WTC11 (cell line): ENCODE measurements at regions not wholly inside any gene's neighbourhood (a gene's known extent, or its start where the extent isn't known, plus 50 kb on each side); places are given as distances from the start of the nearest gene placed in this dataset.

Experiments used
- ATAC-seq: fragments of 200-7000 bp; cut with Tn5 transposase; 2 replicates; pipeline ENCODE4 v1.10.0; 2021; ENCODE audit warnings: mild to moderate bottlenecking, moderate library complexity
- CTCF ChIA-PET: fragments of 300-600 bp; sonication (Branson Sonifier 250); formaldehyde crosslinking; loops from one replicate; lab custom pipeline; 2021; ENCODE audit warnings: antibody characterized with exemption; lab: Charles Lee
- POLR2A ChIA-PET: fragments of 350-600 bp; sonication (Branson Sonifier 250); formaldehyde crosslinking; loops from one replicate; lab custom pipeline; 2021; ENCODE audit warnings: antibody characterized with exemption; lab: Charles Lee
- DNase-seq: peaks from one replicate; pipeline ENCODE4 v3.0.0; 2021; ENCODE audit warnings: low spot score
- H3K27ac Mint-ChIP-seq: 2 replicates; pipeline ENCODE4 v1.8.0; 2021; ENCODE audit warnings: mixed read lengths
- H3K27me3 Mint-ChIP-seq: 2 replicates; pipeline ENCODE4 v1.8.0; 2021; ENCODE audit warnings: low read depth, mild to moderate bottlenecking, moderate library complexity, mixed read lengths
- H3K36me3 Mint-ChIP-seq: 2 replicates; pipeline ENCODE4 v1.8.0; 2021; ENCODE audit warnings: mixed read lengths
- H3K4me1 Mint-ChIP-seq: 2 replicates; pipeline ENCODE4 v1.8.0; 2022; ENCODE audit warnings: mixed read lengths
- H3K4me3 Mint-ChIP-seq: 2 replicates; pipeline ENCODE4 v1.8.0; 2021; ENCODE audit warnings: mild to moderate bottlenecking, moderate library complexity, mixed read lengths
- H3K9me3 Mint-ChIP-seq: 2 replicates; pipeline ENCODE4 v1.8.0; 2021; ENCODE audit warnings: mixed read lengths
- ATF1 ChIP-seq: sonication (generic); formaldehyde crosslinking; IDR thresholded peaks from 2 replicates; pipeline ENCODE4 v1.8.1; 2023; ENCODE audit warnings: mild to moderate bottlenecking, moderate library complexity, missing genetic modification reagents
- ATF2 ChIP-seq: sonication (generic); formaldehyde crosslinking; IDR thresholded peaks from 2 replicates; pipeline ENCODE4 v1.8.1; 2022; ENCODE audit warnings: low read depth, missing genetic modification reagents, borderline replicate concordance
- CBFB ChIP-seq: sonication (generic); formaldehyde crosslinking; IDR thresholded peaks from 2 replicates; pipeline ENCODE4 v1.8.1; 2022; ENCODE audit warnings: mild to moderate bottlenecking, low read depth, missing genetic modification reagents
- CTCF ChIP-seq: fragments of 200-600 bp; IDR thresholded peaks from 2 replicates; pipeline ENCODE4 v1.8.0; 2022; ENCODE audit warnings: antibody characterized with exemption
- ELF4 ChIP-seq: sonication (generic); formaldehyde crosslinking; IDR thresholded peaks from 2 replicates; pipeline ENCODE4 v1.8.1; 2022; ENCODE audit warnings: low read depth, mild to moderate bottlenecking, moderate library complexity, missing genetic modification reagents
- GRHL2 ChIP-seq: fragments of 250-450 bp; sonication (Bioruptor Pico); IDR thresholded peaks from 2 replicates; pipeline ENCODE4 v1.8.0; 2022; ENCODE audit warnings: mild to moderate bottlenecking, moderate library complexity; ENCODE audit not compliant: insufficient replicate concordance, severe bottlenecking
- HMGA2 ChIP-seq: fragments of 250-450 bp; sonication (Bioruptor Pico); IDR thresholded peaks from 2 replicates; pipeline ENCODE4 v1.4.0; 2021; ENCODE audit warnings: mild to moderate bottlenecking, moderate library complexity
- IRF2 ChIP-seq: sonication (generic); formaldehyde crosslinking; IDR thresholded peaks from 2 replicates; pipeline ENCODE4 v1.8.0; 2022; ENCODE audit warnings: low read depth, missing genetic modification reagents, borderline replicate concordance
- NR2C2 ChIP-seq: sonication (generic); formaldehyde crosslinking; IDR thresholded peaks from 2 replicates; pipeline ENCODE4 v1.8.0; 2022; ENCODE audit warnings: mild to moderate bottlenecking, missing genetic modification reagents
- PRDM15 ChIP-seq: sonication (generic); formaldehyde crosslinking; IDR thresholded peaks from 2 replicates; pipeline ENCODE4 v1.8.0; 2022; ENCODE audit warnings: missing genetic modification reagents
- TCF7 ChIP-seq: sonication (generic); formaldehyde crosslinking; IDR thresholded peaks from 2 replicates; pipeline ENCODE4 v1.8.0; 2022; ENCODE audit warnings: mild to moderate bottlenecking, low read depth, missing genetic modification reagents, moderate library complexity
- TEAD1 ChIP-seq: sonication (generic); formaldehyde crosslinking; IDR thresholded peaks from 2 replicates; pipeline ENCODE4 v1.8.0; 2022; ENCODE audit warnings: mild to moderate bottlenecking, missing genetic modification reagents
- TEAD4 ChIP-seq: sonication (generic); formaldehyde crosslinking; IDR thresholded peaks from 2 replicates; pipeline ENCODE4 v1.8.0; 2022; ENCODE audit warnings: mild to moderate bottlenecking, missing genetic modification reagents
- ZBTB21 ChIP-seq: sonication (generic); formaldehyde crosslinking; IDR thresholded peaks from 2 replicates; pipeline ENCODE4 v1.8.1; 2023; ENCODE audit warnings: mild to moderate bottlenecking, missing genetic modification reagents, borderline replicate concordance
- ZMAT4 ChIP-seq: fragments of 250-450 bp; sonication (Bioruptor Pico); IDR thresholded peaks from 2 replicates; pipeline ENCODE4 v1.9.0; 2021; ENCODE audit warnings: mild to moderate bottlenecking
- ZNF121 ChIP-seq: sonication (generic); formaldehyde crosslinking; IDR thresholded peaks from 2 replicates; pipeline ENCODE4 v1.8.0; 2023; ENCODE audit warnings: missing genetic modification reagents
- ZNF138 ChIP-seq: sonication (generic); formaldehyde crosslinking; conservative IDR thresholded peaks from 2 replicates; pipeline ENCODE4 v1.8.1; 2022; ENCODE audit warnings: mild to moderate bottlenecking, moderate library complexity, missing genetic modification reagents
- ZNF671 ChIP-seq: fragments of 250-450 bp; sonication (Bioruptor Pico); IDR thresholded peaks from 2 replicates; pipeline ENCODE4 v1.8.0; 2021; ENCODE audit warnings: mild to moderate bottlenecking
- ZSCAN18 ChIP-seq: fragments of 250-450 bp; sonication (Bioruptor Pico); IDR thresholded peaks from 2 replicates; pipeline ENCODE4 v2.1.2; 2022; ENCODE audit warnings: mild to moderate bottlenecking, moderate library complexity
- TF ChIP-seq, protein P1 (sequence below): sonication (generic); formaldehyde crosslinking; IDR thresholded peaks from 2 replicates; pipeline ENCODE4 v1.8.1; 2022; ENCODE audit warnings: missing genetic modification reagents, borderline replicate concordance
- TF ChIP-seq, protein P2 (sequence below): sonication (generic); formaldehyde crosslinking; IDR thresholded peaks from 2 replicates; pipeline ENCODE4 v1.8.0; 2022; ENCODE audit warnings: mild to moderate bottlenecking, missing genetic modification reagents

GRCh38 chr20:59411170-59411569 lies 110.8 kb downstream of the EDN3 start (continued):
- TF ChIP-seq, protein P1, sequence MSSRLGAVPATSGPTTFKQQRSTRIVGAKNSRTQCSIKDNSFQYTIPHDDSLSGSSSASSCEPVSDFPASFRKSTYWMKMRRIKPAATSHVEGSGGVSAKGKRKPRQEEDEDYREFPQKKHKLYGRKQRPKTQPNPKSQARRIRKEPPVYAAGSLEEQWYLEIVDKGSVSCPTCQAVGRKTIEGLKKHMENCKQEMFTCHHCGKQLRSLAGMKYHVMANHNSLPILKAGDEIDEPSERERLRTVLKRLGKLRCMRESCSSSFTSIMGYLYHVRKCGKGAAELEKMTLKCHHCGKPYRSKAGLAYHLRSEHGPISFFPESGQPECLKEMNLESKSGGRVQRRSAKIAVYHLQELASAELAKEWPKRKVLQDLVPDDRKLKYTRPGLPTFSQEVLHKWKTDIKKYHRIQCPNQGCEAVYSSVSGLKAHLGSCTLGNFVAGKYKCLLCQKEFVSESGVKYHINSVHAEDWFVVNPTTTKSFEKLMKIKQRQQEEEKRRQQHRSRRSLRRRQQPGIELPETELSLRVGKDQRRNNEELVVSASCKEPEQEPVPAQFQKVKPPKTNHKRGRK: no peak

DNA sequence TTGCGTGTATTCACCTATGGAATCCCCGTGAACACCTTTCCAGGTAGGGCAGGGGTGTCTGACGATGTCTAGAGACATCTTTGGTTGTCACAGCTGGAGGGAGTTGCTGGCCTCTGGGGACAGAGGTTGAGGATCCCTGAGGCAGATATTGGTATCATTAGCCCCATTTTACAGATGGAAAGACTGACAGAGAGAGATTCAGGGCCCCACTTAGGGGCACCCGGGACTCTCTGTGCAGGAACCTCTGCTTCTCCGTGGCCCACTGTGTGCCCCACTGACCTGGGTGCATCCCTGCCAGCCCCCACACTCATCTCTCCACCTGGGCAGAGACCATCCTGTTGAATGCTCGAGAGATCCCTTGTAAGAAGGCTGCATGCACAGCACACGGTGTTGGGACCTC lies 111.2 kb downstream of the EDN3 start:
- H3K9me3 Mint-ChIP-seq: peaks cover 13% of the 10 kb centered on the region
- ATAC-seq (no peak), DNase-seq (no peak)
- H3K27me3 Mint-ChIP-seq: no peaks in the 10 kb centered on the region
- POLR2A ChIA-PET: no interaction called here
- CTCF ChIA-PET: interaction anchor here (1.6 kb wide), 1 partner anchor 324 kb away, joined by 4 read pairs; no protein-coding TSS in a partner anchor
- H3K4me3 Mint-ChIP-seq: no peak overlapping the region
- TF ChIP-seq ZNF121 (CRISPR knock-in tag): no peak
- no peak for TF ChIP-seq TCF7
- no peak for TF ChIP-seq GRHL2 (CRISPR knock-in tag)
- TF ChIP-seq, protein P2, sequence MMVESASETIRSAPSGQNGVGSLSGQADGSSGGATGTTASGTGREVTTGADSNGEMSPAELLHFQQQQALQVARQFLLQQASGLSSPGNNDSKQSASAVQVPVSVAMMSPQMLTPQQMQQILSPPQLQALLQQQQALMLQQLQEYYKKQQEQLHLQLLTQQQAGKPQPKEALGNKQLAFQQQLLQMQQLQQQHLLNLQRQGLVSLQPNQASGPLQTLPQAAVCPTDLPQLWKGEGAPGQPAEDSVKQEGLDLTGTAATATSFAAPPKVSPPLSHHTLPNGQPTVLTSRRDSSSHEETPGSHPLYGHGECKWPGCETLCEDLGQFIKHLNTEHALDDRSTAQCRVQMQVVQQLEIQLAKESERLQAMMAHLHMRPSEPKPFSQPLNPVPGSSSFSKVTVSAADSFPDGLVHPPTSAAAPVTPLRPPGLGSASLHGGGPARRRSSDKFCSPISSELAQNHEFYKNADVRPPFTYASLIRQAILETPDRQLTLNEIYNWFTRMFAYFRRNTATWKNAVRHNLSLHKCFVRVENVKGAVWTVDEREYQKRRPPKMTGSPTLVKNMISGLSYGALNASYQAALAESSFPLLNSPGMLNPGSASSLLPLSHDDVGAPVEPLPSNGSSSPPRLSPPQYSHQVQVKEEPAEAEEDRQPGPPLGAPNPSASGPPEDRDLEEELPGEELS (CRISPR knock-in tag): no peak
- TF ChIP-seq ATF2 (CRISPR knock-in tag): no peak
- no peak for TF ChIP-seq CBFB (CRISPR knock-in tag)
- TF ChIP-seq TEAD4: no peak
- no peak for TF ChIP-seq IRF2
- TF ChIP-seq ZNF138 (CRISPR knock-in tag): no peak
- no peak for TF ChIP-seq ZBTB21 (CRISPR knock-in tag)
- TF ChIP-seq HMGA2 (CRISPR knock-in tag): no peak
- no peak for TF ChIP-seq ELF4 (CRISPR knock-in tag)
- no peak for TF ChIP-seq TEAD1
- no peak for TF ChIP-seq ZNF671
- TF ChIP-seq NR2C2 (CRISPR knock-in tag): no peak
- TF ChIP-seq, all 79 proteins: peak for 0
- H3K27ac Mint-ChIP-seq: no peak overlapping the region
- H3K4me1 Mint-ChIP-seq: peaks cover 12% of the 10 kb centered on the region
- peaks cover 4% of the 10 kb centered on the region for H3K36me3 Mint-ChIP-seq

- Mint-ChIP-seq H3K36me3 (peaks cover 4% of the 10 kb centered on the region), H3K27ac (no peak overlapping the region), H3K9me3 (peaks cover 13% of the 10 kb centered on the region), H3K4me1 (peaks cover 12% of the 10 kb centered on the region), H3K27me3 (no peaks in the 10 kb centered on the region), H3K4me3 (no peak overlapping the region)
- DNase-seq (no peak), ATAC-seq (no peak)
- POLR2A ChIA-PET: no interaction called here
- CTCF ChIA-PET: interaction anchor here (1.0 to 1.7 kb wide), 11 partner anchors 8 to 542 kb away, joined by 3 to 10 read pairs (median 4); partner anchors contain the start of gene ATP5F1E
- TF ChIP-seq ZMAT4 (CRISPR knock-in tag): no peak
- TF ChIP-seq PRDM15 (CRISPR knock-in tag): no peak
- TF ChIP-seq GRHL2 (CRISPR knock-in tag): no peak
- no peak for TF ChIP-seq CTCF
- no peak for TF ChIP-seq ATF1 (CRISPR knock-in tag)
- TF ChIP-seq ZSCAN18 (CRISPR knock-in tag): no peak
These were observed 111.8 kb downstream of the EDN3 start for GRCh38 chr20:59412181-59412580.
